HepG2 (cell line): ENCODE measurements at regions not wholly inside any gene's neighbourhood (a gene's known extent, or its start where the extent isn't known, plus 50 kb on each side); places are given as distances from the start of the nearest gene placed in this dataset.

Source experiments
- ATAC-seq: fragments of 200-7000 bp; cut with Tn5 transposase; 3 replicates; pipeline ENCODE4 v1.9.1; 2020; ENCODE audit warnings: mild to moderate bottlenecking, moderate library complexity
- BruUV-seq: library from RNA; stranded (reverse); fragments of 400-500 nt; replicated peaks from 2 replicates; lab custom pipeline; 2021; lab: Mats Ljungman, UMichigan
- CTCF ChIA-PET: fragments of 300-600 bp; formaldehyde crosslinking; extraction: SDS; loops from one replicate; lab custom pipeline; 2021; ENCODE audit warnings: low total read pairs, inconsistent platforms, low intra/inter-chr PET ratio; lab: Yijun Ruan, JAX
- POLR2A ChIA-PET: fragments of 350-600 bp; sonication (Branson Sonifier 250); formaldehyde crosslinking; loops from one replicate; lab custom pipeline; 2020; ENCODE audit warnings: antibody characterized with exemption, inconsistent platforms; lab: Yijun Ruan, JAX
- DNase-seq: peaks from one replicate; pipeline ENCODE4 v3.0.0-alpha.2; 2015; ENCODE audit warnings: low spot score
- FAIRE-seq: peaks from 3 replicates; lab custom pipeline; 2011; peaks lifted over from hg19 to GRCh38; lab: Jason Lieb, UNC
- H2AFZ ChIP-seq: one replicate; pipeline ENCODE4 v1.6.1; 2011; ENCODE audit warnings: low read length, inconsistent platforms
- H3K27ac ChIP-seq: fragments of 300-600 bp; 3 replicates; pipeline ENCODE4 v1.8.0; 2011; ENCODE audit warnings: mixed run types, mild to moderate bottlenecking, mixed read lengths, low read length, inconsistent platforms; ENCODE audit not compliant: insufficient read depth; ENCODE audit errors: extremely low read length
- H3K27me3 ChIP-seq, 2 experiments: fragments of 200-600 bp in 1 of 2; 2 replicates in 1 of 2; 3 replicates in 1 of 2; pipeline versions ENCODE4 v1.6.0 to v1.8.0; 2011; ENCODE audit warnings: low read length in 2 of 2, mild to moderate bottlenecking in 2 of 2, moderate library complexity in 2 of 2, inconsistent platforms in 1 of 2; ENCODE audit not compliant: insufficient read depth in 2 of 2, control insufficient read depth in 1 of 2
- H3K36me3 ChIP-seq, 2 experiments: fragments of 200-600 bp in 1 of 2; replicated peaks in 1 of 2; 2 replicates in 1 of 2; 3 replicates in 1 of 2; pipeline versions ENCODE4 v1.5.1 to v1.8.0; 2011; ENCODE audit warnings: low read length in 2 of 2, inconsistent platforms in 1 of 2; ENCODE audit not compliant: insufficient read depth in 2 of 2, control insufficient read depth in 1 of 2
- H3K4me1 ChIP-seq: 2 replicates; pipeline ENCODE4 v1.5.1; 2012; ENCODE audit warnings: low read length, inconsistent platforms; ENCODE audit not compliant: insufficient read depth
- H3K4me2 ChIP-seq: 2 replicates; pipeline ENCODE4 v1.6.0; 2011; ENCODE audit warnings: low read depth, low read length, inconsistent platforms
- H3K4me3 ChIP-seq, 3 experiments: fragments of 200-600 bp in 1 of 3; sonication (generic), shearing (Covaris generic) in 1 of 3; replicated peaks in 1 of 3; 2 replicates each; pipeline ENCODE4 v1.5.1; 2011 to 2016; ENCODE audit warnings: low read length in 3 of 3, inconsistent platforms in 2 of 3, low read depth in 2 of 3, mild to moderate bottlenecking in 2 of 3, control low read depth in 1 of 3, mixed read lengths in 1 of 3; ENCODE audit not compliant: insufficient read depth in 1 of 3
- H3K79me2 ChIP-seq: one replicate; pipeline ENCODE4 v1.6.1; 2011; ENCODE audit warnings: low read length, inconsistent platforms; ENCODE audit not compliant: insufficient read depth
- H3K9ac ChIP-seq: 2 replicates; pipeline ENCODE4 v1.6.0; 2011; ENCODE audit warnings: mild to moderate bottlenecking, low read depth, low read length, inconsistent platforms; ENCODE audit not compliant: insufficient read depth
- H3K9me3 ChIP-seq: 2 replicates; pipeline ENCODE4 v1.5.1; 2012; ENCODE audit warnings: mild to moderate bottlenecking, low read length
- H4K20me1 ChIP-seq: 2 replicates; pipeline ENCODE4 v1.6.0; 2011; ENCODE audit warnings: inconsistent platforms, mild to moderate bottlenecking, low read length, moderate library complexity; ENCODE audit not compliant: insufficient read depth
- CBX2 ChIP-seq, 2 experiments: fragments of 200-600 bp in 1 of 2; sonication (generic); formaldehyde crosslinking in 1 of 2; IDR thresholded peaks; 2 replicates each; pipeline versions ENCODE4 v1.7.0 to v1.8.1; 2018 to 2022; ENCODE audit warnings: low read depth in 2 of 2, low read length in 1 of 2, mild to moderate bottlenecking in 1 of 2, missing genetic modification reagents in 1 of 2
- EED ChIP-seq: sonication (generic); formaldehyde crosslinking; IDR thresholded peaks from 2 replicates; pipeline ENCODE4 v1.5.0; 2020; ENCODE audit warnings: mild to moderate bottlenecking, missing genetic modification reagents
- EHMT2 ChIP-seq: fragments of 200-600 bp; sonication (generic); IDR thresholded peaks from 2 replicates; pipeline ENCODE4 v1.7.0; 2017; ENCODE audit warnings: antibody characterized with exemption, low read depth, low read length, borderline replicate concordance
- HDAC1 ChIP-seq: sonication (generic); formaldehyde crosslinking; IDR thresholded peaks from 2 replicates; pipeline ENCODE4 v1.5.1; 2020; ENCODE audit warnings: mild to moderate bottlenecking, missing genetic modification reagents
- IRF1 ChIP-seq: sonication (generic); formaldehyde crosslinking; IDR thresholded peaks from 2 replicates; pipeline ENCODE4 v1.4.0; 2020; ENCODE audit warnings: low read depth, mild to moderate bottlenecking, missing genetic modification reagents
- MLX ChIP-seq: IDR thresholded peaks from 2 replicates; pipeline ENCODE4 v1.6.1; 2016
- NFKB2 ChIP-seq: sonication (generic); formaldehyde crosslinking; IDR thresholded peaks from 2 replicates; pipeline ENCODE4 v1.4.0; 2020; ENCODE audit warnings: missing genetic modification reagents, borderline replicate concordance
- ONECUT2 ChIP-seq: sonication (generic); formaldehyde crosslinking; IDR thresholded peaks from 2 replicates; pipeline ENCODE4 v1.4.0; 2020; ENCODE audit warnings: missing genetic modification reagents
- RFX1 ChIP-seq: fragments of 450-650 bp; IDR thresholded peaks from 2 replicates; pipeline ENCODE4 v1.6.1; 2017
- ZBTB7B ChIP-seq: sonication (generic); formaldehyde crosslinking; IDR thresholded peaks from 2 replicates; pipeline ENCODE4 v1.4.0; 2020; ENCODE audit warnings: missing genetic modification reagents
- ZFP36 ChIP-seq: fragments of 150-350 bp; IDR thresholded peaks from 2 replicates; pipeline ENCODE4 v1.6.1; 2018; ENCODE audit warnings: borderline replicate concordance, low read length, low read depth; ENCODE audit not compliant: partially characterized antibody
- ZNF180 ChIP-seq: sonication (generic); formaldehyde crosslinking; IDR thresholded peaks from 2 replicates; pipeline ENCODE4 v1.4.0; 2020; ENCODE audit warnings: low read depth, missing genetic modification reagents, borderline replicate concordance
- ZNF335 ChIP-seq: sonication (generic); formaldehyde crosslinking; IDR thresholded peaks from 2 replicates; pipeline ENCODE4 v1.4.0; 2020; ENCODE audit warnings: missing genetic modification reagents
- WGBS: methylation state at CpG from one replicate; pipeline ENCODE4 v1.1.6; 2017; ENCODE audit warnings: low lambda C conversion rate; 5-methylcytosine and 5-hydroxymethylcytosine counted together
- in situ Hi-C: cut with HindIII; loops from 2 replicates; pipeline ENCODE4 v1.10.0; 2017; ENCODE audit warnings: low pct_unique_long_range_greater_than_20kb; ENCODE audit not compliant: extremely low pct_ligation_motif_present
- intact Hi-C: fragments of 100-400 bp; cut with micrococcal nuclease; formaldehyde crosslinking; loops from one replicate; pipeline ENCODE4 v1.10.0; 2022; ENCODE audit not compliant: unreplicated experiment
- TF ChIP-seq, protein P1 (sequence below): sonication (generic); formaldehyde crosslinking; IDR thresholded peaks from 2 replicates; pipeline ENCODE4 v1.8.1; 2022; ENCODE audit warnings: mild to moderate bottlenecking, missing genetic modification reagents
- TF ChIP-seq, protein P2 (sequence below): sonication (generic); formaldehyde crosslinking; IDR thresholded peaks from 2 replicates; pipeline ENCODE4 v1.4.0; 2020; ENCODE audit warnings: missing genetic modification reagents, borderline replicate concordance
- TF ChIP-seq, protein P3 (sequence below): sonication (generic); formaldehyde crosslinking; IDR thresholded peaks from 2 replicates; pipeline ENCODE4 v1.9.0; 2022; ENCODE audit warnings: missing genetic modification reagents, mild to moderate bottlenecking, borderline replicate concordance

DNA sequence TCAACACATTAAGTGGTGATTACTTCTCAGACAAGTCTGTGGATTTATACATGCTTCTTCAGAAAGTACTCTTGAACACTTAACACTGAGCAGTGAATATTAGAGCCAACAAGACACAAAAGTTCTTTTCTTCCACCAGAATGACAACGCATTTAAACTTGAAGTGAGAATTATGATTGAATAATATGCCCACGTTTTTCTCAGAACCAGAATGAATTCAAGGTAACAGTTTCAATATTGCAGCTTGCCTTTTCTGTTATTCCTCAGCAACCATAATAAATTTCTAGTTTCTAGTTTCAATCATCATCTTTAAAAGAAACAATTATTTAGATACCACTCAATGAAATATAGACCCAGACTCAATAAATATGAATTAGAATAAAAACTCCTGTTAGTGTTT is 547.0 kb downstream of the NUP35 start:
- Histone ChIP-seq H3K4me1 (no peaks in the 10 kb centered on the region), H3K4me3 (no peak overlapping the region), H4K20me1 (no peaks in the 10 kb centered on the region), H3K4me2 (no peak overlapping the region), H3K9ac (no peak overlapping the region), H3K36me3 (no peaks in the 10 kb centered on the region), H2AFZ (no peak overlapping the region), H3K27me3 (no peaks in the 10 kb centered on the region), H3K9me3 (no peaks in the 10 kb centered on the region), H3K79me2 (no peaks in the 10 kb centered on the region), H3K27ac (no peak overlapping the region)
- in situ Hi-C loops: no loop called here
- WGBS: 2% methylated on average over 2 of the region's 2 CpGs
- TF ChIP-seq IRF1 (CRISPR knock-in tag): no peak
- no peak for TF ChIP-seq EED (CRISPR knock-in tag)
- no peak for TF ChIP-seq CBX2 (IDR thresholded peaks at IDR 0.05; ENCODE audit: low read depth, low read length)
- no peak for TF ChIP-seq CBX2 (CRISPR knock-in tag; IDR thresholded peaks at IDR 0.05; ENCODE audit: low read depth)
- TF ChIP-seq MLX: no peak
- TF ChIP-seq ZNF335 (CRISPR knock-in tag): no peak
- no peak for TF ChIP-seq ONECUT2 (CRISPR knock-in tag)
- TF ChIP-seq, protein P1, sequence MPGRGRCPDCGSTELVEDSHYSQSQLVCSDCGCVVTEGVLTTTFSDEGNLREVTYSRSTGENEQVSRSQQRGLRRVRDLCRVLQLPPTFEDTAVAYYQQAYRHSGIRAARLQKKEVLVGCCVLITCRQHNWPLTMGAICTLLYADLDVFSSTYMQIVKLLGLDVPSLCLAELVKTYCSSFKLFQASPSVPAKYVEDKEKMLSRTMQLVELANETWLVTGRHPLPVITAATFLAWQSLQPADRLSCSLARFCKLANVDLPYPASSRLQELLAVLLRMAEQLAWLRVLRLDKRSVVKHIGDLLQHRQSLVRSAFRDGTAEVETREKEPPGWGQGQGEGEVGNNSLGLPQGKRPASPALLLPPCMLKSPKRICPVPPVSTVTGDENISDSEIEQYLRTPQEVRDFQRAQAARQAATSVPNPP (CRISPR knock-in tag): no peak
- no peak for TF ChIP-seq ZBTB7B
- TF ChIP-seq RFX1: no peak
- no peak for TF ChIP-seq NFKB2
- TF ChIP-seq, protein P2, sequence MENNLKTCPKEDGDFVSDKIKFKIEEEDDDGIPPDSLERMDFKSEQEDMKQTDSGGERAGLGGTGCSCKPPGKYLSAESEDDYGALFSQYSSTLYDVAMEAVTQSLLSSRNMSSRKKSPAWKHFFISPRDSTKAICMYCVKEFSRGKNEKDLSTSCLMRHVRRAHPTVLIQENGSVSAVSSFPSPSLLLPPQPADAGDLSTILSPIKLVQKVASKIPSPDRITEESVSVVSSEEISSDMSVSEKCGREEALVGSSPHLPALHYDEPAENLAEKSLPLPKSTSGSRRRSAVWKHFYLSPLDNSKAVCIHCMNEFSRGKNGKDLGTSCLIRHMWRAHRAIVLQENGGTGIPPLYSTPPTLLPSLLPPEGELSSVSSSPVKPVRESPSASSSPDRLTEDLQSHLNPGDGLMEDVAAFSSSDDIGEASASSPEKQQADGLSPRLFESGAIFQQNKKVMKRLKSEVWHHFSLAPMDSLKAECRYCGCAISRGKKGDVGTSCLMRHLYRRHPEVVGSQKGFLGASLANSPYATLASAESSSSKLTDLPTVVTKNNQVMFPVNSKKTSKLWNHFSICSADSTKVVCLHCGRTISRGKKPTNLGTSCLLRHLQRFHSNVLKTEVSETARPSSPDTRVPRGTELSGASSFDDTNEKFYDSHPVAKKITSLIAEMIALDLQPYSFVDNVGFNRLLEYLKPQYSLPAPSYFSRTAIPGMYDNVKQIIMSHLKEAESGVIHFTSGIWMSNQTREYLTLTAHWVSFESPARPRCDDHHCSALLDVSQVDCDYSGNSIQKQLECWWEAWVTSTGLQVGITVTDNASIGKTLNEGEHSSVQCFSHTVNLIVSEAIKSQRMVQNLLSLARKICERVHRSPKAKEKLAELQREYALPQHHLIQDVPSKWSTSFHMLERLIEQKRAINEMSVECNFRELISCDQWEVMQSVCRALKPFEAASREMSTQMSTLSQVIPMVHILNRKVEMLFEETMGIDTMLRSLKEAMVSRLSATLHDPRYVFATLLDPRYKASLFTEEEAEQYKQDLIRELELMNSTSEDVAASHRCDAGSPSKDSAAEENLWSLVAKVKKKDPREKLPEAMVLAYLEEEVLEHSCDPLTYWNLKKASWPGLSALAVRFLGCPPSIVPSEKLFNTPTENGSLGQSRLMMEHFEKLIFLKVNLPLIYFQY (CRISPR knock-in tag): no peak
- TF ChIP-seq EHMT2: no peak
- no peak for TF ChIP-seq ZFP36
- no peak for TF ChIP-seq ZNF180 (CRISPR knock-in tag)
- TF ChIP-seq, protein P3, sequence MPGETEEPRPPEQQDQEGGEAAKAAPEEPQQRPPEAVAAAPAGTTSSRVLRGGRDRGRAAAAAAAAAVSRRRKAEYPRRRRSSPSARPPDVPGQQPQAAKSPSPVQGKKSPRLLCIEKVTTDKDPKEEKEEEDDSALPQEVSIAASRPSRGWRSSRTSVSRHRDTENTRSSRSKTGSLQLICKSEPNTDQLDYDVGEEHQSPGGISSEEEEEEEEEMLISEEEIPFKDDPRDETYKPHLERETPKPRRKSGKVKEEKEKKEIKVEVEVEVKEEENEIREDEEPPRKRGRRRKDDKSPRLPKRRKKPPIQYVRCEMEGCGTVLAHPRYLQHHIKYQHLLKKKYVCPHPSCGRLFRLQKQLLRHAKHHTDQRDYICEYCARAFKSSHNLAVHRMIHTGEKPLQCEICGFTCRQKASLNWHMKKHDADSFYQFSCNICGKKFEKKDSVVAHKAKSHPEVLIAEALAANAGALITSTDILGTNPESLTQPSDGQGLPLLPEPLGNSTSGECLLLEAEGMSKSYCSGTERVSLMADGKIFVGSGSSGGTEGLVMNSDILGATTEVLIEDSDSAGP: no peak
- TF ChIP-seq HDAC1 (CRISPR knock-in tag): no peak
- POLR2A ChIA-PET: no interaction called here
- no peak for ATAC-seq
- no TSS peak for BruUV-seq
- intact Hi-C loops: no loop called here
- no peak for DNase-seq
- CTCF ChIA-PET: no interaction called here
- no peak for FAIRE-seq
